Neural progenitor cell (in vitro differentiated cells): ENCODE measurements at regions not wholly inside any gene's neighbourhood (a gene's known extent, or its start where the extent isn't known, plus 50 kb on each side); places are given as distances from the start of the nearest gene placed in this dataset.

ENCODE experiments used
- DNase-seq: peaks from one replicate; pipeline ENCODE4 v3.0.0-alpha.2; 2016; ENCODE audit warnings: low spot score
- H2AFZ ChIP-seq: fragments of 200-600 bp; sonication (generic); replicated peaks from 2 replicates; pipeline ENCODE4 v1.6.1; 2016; ENCODE audit warnings: antibody characterized with exemption
- H3F3A ChIP-seq: fragments of 200-600 bp; sonication (generic); 2 replicates; pipeline ENCODE4 v1.6.1; 2016; ENCODE audit warnings: antibody characterized with exemption, low read depth
- H3K27ac ChIP-seq: fragments of 200-600 bp; sonication (generic); 2 replicates; pipeline ENCODE4 v1.5.1; 2016; ENCODE audit warnings: mild to moderate bottlenecking
- H3K27me3 ChIP-seq: fragments of 200-600 bp; sonication (generic); 2 replicates; pipeline ENCODE4 v1.6.1; 2016; ENCODE audit warnings: mild to moderate bottlenecking, moderate library complexity
- H3K36me3 ChIP-seq: fragments of 200-600 bp; sonication (generic); 2 replicates; pipeline ENCODE4 v1.5.1; 2016
- H3K4me1 ChIP-seq: fragments of 200-600 bp; sonication (generic); 2 replicates; pipeline ENCODE4 v1.6.1; 2016; ENCODE audit warnings: mixed run types
- H3K4me2 ChIP-seq: fragments of 200-600 bp; sonication (generic); 2 replicates; pipeline ENCODE4 v1.6.1; 2016
- H3K4me3 ChIP-seq: fragments of 200-600 bp; sonication (generic); 2 replicates; pipeline ENCODE4 v1.5.1; 2016
- H3K79me2 ChIP-seq: fragments of 200-600 bp; sonication (generic); 2 replicates; pipeline ENCODE4 v1.6.1; 2016; ENCODE audit warnings: low read depth
- H3K9ac ChIP-seq: fragments of 200-600 bp; sonication (generic); 2 replicates; pipeline ENCODE4 v1.6.1; 2016
- H3K9me3 ChIP-seq: fragments of 200-600 bp; sonication (generic); 2 replicates; pipeline ENCODE4 v1.5.1; 2016; ENCODE audit warnings: low read depth
- H4K20me1 ChIP-seq: fragments of 200-600 bp; sonication (generic); 2 replicates; pipeline ENCODE4 v1.6.1; 2016; ENCODE audit warnings: low read depth
- H3K27ac Mint-ChIP-seq: 3 replicates; pipeline ENCODE4 v1.8.0; 2021; ENCODE audit warnings: mixed read lengths
- H3K27me3 Mint-ChIP-seq: 2 replicates; pipeline ENCODE4 v1.8.0; 2022; ENCODE audit warnings: low read depth, mild to moderate bottlenecking, inconsistent platforms, moderate library complexity, mixed read lengths; ENCODE audit not compliant: insufficient read depth
- H3K36me3 Mint-ChIP-seq: 3 replicates; pipeline ENCODE4 v1.8.0; 2021; ENCODE audit warnings: mixed read lengths
- H3K4me1 Mint-ChIP-seq: 3 replicates; pipeline ENCODE4 v1.8.0; 2021; ENCODE audit warnings: mixed read lengths
- H3K4me3 Mint-ChIP-seq: 3 replicates; pipeline ENCODE4 v1.8.0; 2021; ENCODE audit warnings: mild to moderate bottlenecking, moderate library complexity, mixed read lengths
- H3K9me3 Mint-ChIP-seq: 3 replicates; pipeline ENCODE4 v1.8.0; 2020; ENCODE audit warnings: mixed read lengths
- CTCF ChIP-seq: fragments of 200-600 bp; sonication (generic); IDR thresholded peaks from 2 replicates; pipeline ENCODE4 v1.5.1; 2017; ENCODE audit warnings: antibody characterized with exemption, mild to moderate bottlenecking
- EZH2 ChIP-seq: fragments of 200-600 bp; sonication (generic); IDR thresholded peaks from 2 replicates; pipeline ENCODE4 v1.6.1; 2017; ENCODE audit warnings: antibody characterized with exemption, mild to moderate bottlenecking, moderate library complexity
- EZH2phosphoT487 ChIP-seq: fragments of 200-600 bp; sonication (generic); IDR thresholded peaks from 2 replicates; pipeline ENCODE4 v1.6.1; 2017; ENCODE audit warnings: antibody characterized with exemption

- H3K36me3 Mint-ChIP-seq = peaks cover 11% of the 10 kb centered on the region
- no peak overlapping the region for H3K4me2 ChIP-seq
- H3K4me1 Mint-ChIP-seq = no peaks in the 10 kb centered on the region
- H4K20me1 ChIP-seq = no peaks in the 10 kb centered on the region
- H3K27ac Mint-ChIP-seq = no peak overlapping the region
- no peaks in the 10 kb centered on the region for H3K4me1 ChIP-seq
- H3K36me3 ChIP-seq = peaks cover 4% of the 10 kb centered on the region
- TF ChIP-seq CTCF (no peak), EZH2phosphoT487 (no peak), EZH2 (no peak)
- H3K9me3 ChIP-seq = peaks cover 5% of the 10 kb centered on the region
- no peak for DNase-seq
- no peak overlapping the region for H2AFZ ChIP-seq
- no peak overlapping the region for H3K9ac ChIP-seq
- no peaks in the 10 kb centered on the region for H3K79me2 ChIP-seq
- H3F3A ChIP-seq = no peaks in the 10 kb centered on the region
- no peaks in the 10 kb centered on the region for H3K27me3 ChIP-seq
- H3K27me3 Mint-ChIP-seq = no peaks in the 10 kb centered on the region
- H3K4me3 Mint-ChIP-seq = no peak overlapping the region
- H3K27ac ChIP-seq = no peak overlapping the region
- H3K9me3 Mint-ChIP-seq = peaks cover 7% of the 10 kb centered on the region
- H3K4me3 ChIP-seq = no peak overlapping the region
Measured at GRCh38 chr2:167555098-167555720, 666.9 kb downstream of the XIRP2 start.

DNA sequence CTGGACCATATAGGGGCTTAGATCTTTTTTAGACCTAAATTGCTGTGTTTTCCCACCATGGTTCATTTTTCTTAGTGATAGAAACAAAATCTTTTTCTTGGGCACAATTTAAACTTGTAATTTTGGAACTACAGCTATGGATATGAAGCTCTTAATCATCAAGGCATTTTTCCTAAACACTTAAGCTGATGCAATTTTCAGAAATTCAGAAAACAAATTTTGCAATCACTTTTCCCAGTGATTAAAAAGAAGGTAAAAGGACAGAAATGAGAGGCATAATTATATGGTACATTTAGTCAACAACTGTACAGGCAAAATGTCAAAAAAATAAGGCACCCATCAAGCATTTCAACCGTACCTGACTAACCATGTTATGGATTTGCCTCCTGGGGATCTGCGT lies 665.4 kb downstream of the XIRP2 start:
- Histone ChIP-seq H3K4me2 (no peak overlapping the region), H3F3A (no peaks in the 10 kb centered on the region), H3K4me1 (no peaks in the 10 kb centered on the region), H3K9me3 (peaks cover 5% of the 10 kb centered on the region), H3K36me3 (peaks cover 4% of the 10 kb centered on the region), H3K27ac (no peak overlapping the region), H3K27me3 (no peaks in the 10 kb centered on the region), H3K4me3 (no peak overlapping the region), H3K79me2 (no peaks in the 10 kb centered on the region), H4K20me1 (no peaks in the 10 kb centered on the region), H2AFZ (no peak overlapping the region), H3K9ac (no peak overlapping the region)
- Mint-ChIP-seq H3K27ac (no peak overlapping the region), H3K36me3 (peaks cover 11% of the 10 kb centered on the region), H3K9me3 (peaks cover 7% of the 10 kb centered on the region), H3K27me3 (no peaks in the 10 kb centered on the region), H3K4me1 (no peaks in the 10 kb centered on the region), H3K4me3 (no peak overlapping the region)
- DNase-seq = no peak
- TF ChIP-seq CTCF (no peak), EZH2phosphoT487 (no peak), EZH2 (no peak)

GRCh38 chr2:167551416-167551815 lies 663.1 kb downstream of the XIRP2 start:
- H3K36me3 Mint-ChIP-seq = peaks cover 4% of the 10 kb centered on the region
- H3K27me3 Mint-ChIP-seq = no peaks in the 10 kb centered on the region
- Histone ChIP-seq H3K4me3 (no peak overlapping the region), H3K4me2 (no peak overlapping the region), H3K9ac (no peak overlapping the region), H3K36me3 (no peaks in the 10 kb centered on the region), H3K27ac (no peak overlapping the region), H3K27me3 (no peaks in the 10 kb centered on the region), H3K79me2 (no peaks in the 10 kb centered on the region), H3K4me1 (no peaks in the 10 kb centered on the region), H3F3A (no peaks in the 10 kb centered on the region), H2AFZ (no peak overlapping the region), H3K9me3 (no peaks in the 10 kb centered on the region), H4K20me1 (no peaks in the 10 kb centered on the region)
- H3K4me3 Mint-ChIP-seq = no peak overlapping the region
- no peaks in the 10 kb centered on the region for H3K9me3 Mint-ChIP-seq
- H3K27ac Mint-ChIP-seq = no peak overlapping the region
- DNase-seq = no peak
- TF ChIP-seq EZH2 (no peak), CTCF (no peak), EZH2phosphoT487 (no peak)
- no peaks in the 10 kb centered on the region for H3K4me1 Mint-ChIP-seq
